ENCODE measurements at regions not wholly inside any gene's neighbourhood (a gene's known extent, or its start where the extent isn't known, plus 50 kb on each side); places are given as distances from the start of the nearest gene placed in this dataset.

DNA sequence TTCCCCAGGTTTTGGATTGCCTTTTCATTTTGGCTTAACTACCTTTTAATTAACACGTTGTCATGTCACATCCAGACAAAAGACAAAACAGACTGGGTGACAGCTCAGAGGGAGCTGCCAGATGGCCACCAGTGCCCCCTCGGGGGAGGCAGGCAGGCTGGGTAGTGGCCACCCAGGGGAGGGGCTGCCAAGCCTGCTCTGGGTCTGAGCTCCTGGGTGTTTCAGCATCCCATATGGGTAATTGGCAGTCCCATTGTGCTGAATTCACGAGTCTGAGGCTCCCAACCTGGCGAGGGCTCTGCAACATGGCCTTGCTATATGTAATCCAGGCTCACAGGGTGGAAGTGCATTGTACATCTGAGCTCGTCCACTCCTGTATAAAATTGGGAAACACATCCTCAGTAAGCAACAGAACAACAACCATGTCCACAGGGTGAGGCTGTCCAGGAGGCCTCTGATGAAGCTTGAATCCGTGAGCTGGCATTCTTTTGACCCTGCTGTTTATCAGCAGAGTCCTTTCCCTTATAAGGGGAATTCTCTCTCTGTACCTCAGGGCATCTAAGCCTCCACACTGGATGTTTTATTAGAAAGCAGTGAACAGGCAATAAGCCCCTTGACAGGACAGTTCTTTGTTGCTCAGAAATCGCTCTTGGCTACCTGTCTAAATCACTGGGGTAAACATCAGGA lies 111.7 kb upstream of the SLC22A23 start:
- H3K4me1 ChIP-seq (ENCODE audit: control insufficient read depth, insufficient read depth, low read length): no peaks in the 10 kb centered on the region

DNA sequence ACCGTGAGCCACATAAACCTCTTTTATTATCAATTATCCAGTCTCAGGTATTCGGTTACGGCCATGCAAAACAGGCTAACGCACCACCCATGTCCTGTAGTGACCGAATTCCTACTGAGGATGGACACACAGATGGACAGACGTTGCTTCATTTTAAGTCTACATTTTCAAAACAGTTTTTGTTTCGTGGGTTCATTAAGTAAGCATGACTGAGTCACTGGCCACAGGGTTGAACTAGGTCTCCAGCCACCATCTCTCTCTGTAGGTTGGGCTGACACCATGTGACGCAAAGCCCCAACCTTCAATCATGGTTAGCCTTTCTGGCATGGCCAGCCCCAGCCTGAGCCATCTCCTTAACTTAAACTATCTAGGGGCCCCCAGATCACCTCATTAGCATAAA lies 110.0 kb upstream of the SLC22A23 start:
- Histone ChIP-seq H3K9ac (ENCODE audit: low read length) (no peak overlapping the region), H3K4me1 (ENCODE audit: control insufficient read depth, insufficient read depth, low read length) (no peaks in the 10 kb centered on the region), H3K36me3 (ENCODE audit: control insufficient read depth, insufficient read depth, low read length, severe bottlenecking) (no peaks in the 10 kb centered on the region), H3K4me3 (ENCODE audit: low read length) (no peak overlapping the region), H3K27me3 (replicated peaks; ENCODE audit: control insufficient read depth, insufficient read depth, low read length) (peaks cover 3% of the 10 kb centered on the region), H3K9me3 (ENCODE audit: control insufficient read depth, low read length) (no peaks in the 10 kb centered on the region)
- peak; percentile 14 for DNase-seq (ENCODE audit: low read depth)

More for the DNA sequence above, 111.7 kb upstream of the SLC22A23 start:
- peak; percentile 38 for DNase-seq (ENCODE audit: low read depth)
- H3K36me3 ChIP-seq (ENCODE audit: control insufficient read depth, insufficient read depth, low read length, severe bottlenecking): no peaks in the 10 kb centered on the region
- no peak overlapping the region for H3K4me3 ChIP-seq (ENCODE audit: low read length)
- H3K27me3 ChIP-seq (replicated peaks; ENCODE audit: control insufficient read depth, insufficient read depth, low read length): peaks cover 3% of the 10 kb centered on the region
- H3K9ac ChIP-seq (ENCODE audit: low read length): no peak overlapping the region
- H3K9me3 ChIP-seq (ENCODE audit: control insufficient read depth, low read length): no peaks in the 10 kb centered on the region

DNA sequence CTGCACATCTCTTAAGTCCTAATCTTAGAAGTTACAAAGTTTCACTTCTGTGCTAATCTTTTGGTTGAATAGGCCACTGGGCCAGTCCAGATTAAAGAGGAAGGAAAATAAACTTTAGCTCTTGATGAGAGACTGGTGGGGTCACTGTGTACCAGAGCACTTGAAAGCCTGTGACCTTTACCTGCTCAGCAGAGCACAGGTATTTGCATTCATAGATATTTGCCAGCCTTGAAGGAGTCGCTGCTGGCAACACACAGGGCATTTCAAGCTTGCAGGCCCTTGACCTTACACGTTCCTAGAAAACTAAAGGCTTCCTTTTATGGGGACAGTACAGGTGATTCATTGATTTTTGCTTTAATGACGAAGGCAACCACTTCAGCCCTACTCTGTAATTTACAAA lies 108.4 kb upstream of the SLC22A23 start:
- no peaks in the 10 kb centered on the region for H3K9me3 ChIP-seq (ENCODE audit: control insufficient read depth, low read length)
- no peak overlapping the region for H3K9ac ChIP-seq (ENCODE audit: low read length)
- H3K4me1 ChIP-seq (ENCODE audit: control insufficient read depth, insufficient read depth, low read length): no peaks in the 10 kb centered on the region

DNA sequence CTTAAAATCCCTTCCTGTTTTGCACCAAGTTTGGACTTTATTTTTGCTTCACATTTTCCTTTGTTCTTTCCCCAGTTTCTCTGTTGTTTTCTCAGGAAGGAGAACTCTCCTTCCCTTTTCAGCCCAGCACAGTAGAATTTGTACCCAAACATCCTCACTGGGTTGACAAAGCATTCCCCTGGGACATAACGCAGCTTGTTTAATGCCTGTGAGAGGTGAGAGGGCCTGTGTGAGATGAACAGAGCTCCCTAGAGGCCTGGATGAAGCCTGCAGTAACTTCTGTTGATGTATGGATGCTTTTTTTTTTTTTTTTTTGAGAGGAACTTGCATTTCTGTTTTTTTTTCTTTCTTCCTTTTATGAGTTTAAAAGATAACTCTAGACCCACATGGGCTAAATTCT lies 104.9 kb upstream of the SLC22A23 start:
- peak; percentile 25 for DNase-seq (ENCODE audit: low read depth)
- Histone ChIP-seq H3K9ac (ENCODE audit: low read length) (no peak overlapping the region), H3K4me3 (ENCODE audit: low read length) (no peak overlapping the region), H3K9me3 (ENCODE audit: control insufficient read depth, low read length) (no peaks in the 10 kb centered on the region), H3K4me1 (ENCODE audit: control insufficient read depth, insufficient read depth, low read length) (no peaks in the 10 kb centered on the region), H3K27me3 (replicated peaks; ENCODE audit: control insufficient read depth, insufficient read depth, low read length) (no peaks in the 10 kb centered on the region), H3K36me3 (ENCODE audit: control insufficient read depth, insufficient read depth, low read length, severe bottlenecking) (no peaks in the 10 kb centered on the region)

More for the DNA sequence above, 108.4 kb upstream of the SLC22A23 start:
- no peak overlapping the region for H3K4me3 ChIP-seq (ENCODE audit: low read length)
- no peak for DNase-seq (ENCODE audit: low read depth)
- no peaks in the 10 kb centered on the region for H3K36me3 ChIP-seq (ENCODE audit: control insufficient read depth, insufficient read depth, low read length, severe bottlenecking)
- H3K27me3 ChIP-seq (replicated peaks; ENCODE audit: control insufficient read depth, insufficient read depth, low read length): no peaks in the 10 kb centered on the region

DNA sequence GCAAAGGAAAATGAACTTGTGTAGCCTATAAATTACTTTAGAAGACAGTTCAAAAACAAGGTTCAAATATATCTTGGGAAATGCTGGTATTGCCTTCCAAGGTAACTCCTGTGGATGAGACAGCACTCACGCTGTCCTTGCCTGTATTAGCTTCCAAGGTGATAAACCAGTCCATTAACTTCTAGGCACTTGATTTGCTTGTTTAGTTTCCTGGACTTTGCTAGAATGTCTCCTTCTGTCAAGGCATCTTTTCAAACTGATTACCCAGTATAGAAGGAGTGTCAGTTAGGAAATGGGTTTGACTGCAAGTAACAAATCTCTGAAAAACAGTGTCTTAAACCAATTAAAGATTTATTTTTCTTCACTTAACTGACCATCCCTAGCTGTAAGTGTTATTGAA lies 103.4 kb upstream of the SLC22A23 start:
- Histone ChIP-seq H3K9me3 (ENCODE audit: control insufficient read depth, low read length) (no peaks in the 10 kb centered on the region), H3K4me1 (ENCODE audit: control insufficient read depth, insufficient read depth, low read length) (no peaks in the 10 kb centered on the region), H3K4me3 (ENCODE audit: low read length) (no peak overlapping the region), H3K27me3 (replicated peaks; ENCODE audit: control insufficient read depth, insufficient read depth, low read length) (no peaks in the 10 kb centered on the region), H3K9ac (ENCODE audit: low read length) (no peak overlapping the region), H3K36me3 (ENCODE audit: control insufficient read depth, insufficient read depth, low read length, severe bottlenecking) (no peaks in the 10 kb centered on the region)
- no peak for DNase-seq (ENCODE audit: low read depth)

DNA sequence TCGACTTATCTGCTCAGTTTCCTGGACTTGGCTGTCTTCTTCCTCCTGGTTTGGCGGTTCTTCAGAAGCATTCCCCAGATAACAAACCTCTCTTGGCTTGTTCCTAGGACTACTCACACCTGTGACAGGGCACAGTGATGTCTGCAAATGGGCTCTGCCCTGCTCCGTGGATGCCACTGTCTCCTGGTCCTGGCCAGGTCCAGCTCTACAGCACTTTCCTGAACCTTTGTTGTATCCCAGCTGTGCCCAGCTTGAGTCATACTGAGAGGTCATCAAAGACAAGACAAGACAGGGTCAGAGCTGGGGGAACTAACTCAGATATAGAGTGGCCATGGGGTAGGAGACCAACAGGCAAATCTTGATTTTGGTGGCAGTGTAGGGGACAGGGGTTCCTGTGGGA lies 102.7 kb upstream of the SLC22A23 start:
- DNase-seq (ENCODE audit: low read depth): no peak
- Histone ChIP-seq H3K27me3 (replicated peaks; ENCODE audit: control insufficient read depth, insufficient read depth, low read length) (no peaks in the 10 kb centered on the region), H3K4me3 (ENCODE audit: low read length) (no peak overlapping the region), H3K4me1 (ENCODE audit: control insufficient read depth, insufficient read depth, low read length) (no peaks in the 10 kb centered on the region), H3K9ac (ENCODE audit: low read length) (no peak overlapping the region), H3K9me3 (ENCODE audit: control insufficient read depth, low read length) (no peaks in the 10 kb centered on the region), H3K36me3 (ENCODE audit: control insufficient read depth, insufficient read depth, low read length, severe bottlenecking) (no peaks in the 10 kb centered on the region)

DNA sequence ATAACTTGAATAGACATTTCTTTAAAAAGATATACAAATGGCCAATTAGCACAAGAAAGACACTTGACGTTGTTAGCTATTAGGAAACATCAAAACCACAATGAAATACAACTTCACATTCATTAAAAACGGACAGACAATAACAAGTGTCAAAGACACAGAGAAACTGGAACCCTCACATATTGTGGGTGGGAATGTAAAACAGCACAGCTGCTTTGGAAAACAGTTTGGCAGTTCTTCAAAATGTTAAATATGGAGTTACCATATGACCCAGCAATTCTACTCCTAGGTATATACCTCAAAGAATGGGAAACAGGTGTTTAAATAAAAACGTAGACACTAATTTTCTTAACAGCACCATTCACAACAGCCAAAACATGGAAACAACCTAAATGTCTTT lies 100.5 kb upstream of the SLC22A23 start:
- no peaks in the 10 kb centered on the region for H3K36me3 ChIP-seq (ENCODE audit: control insufficient read depth, insufficient read depth, low read length, severe bottlenecking)
- DNase-seq (ENCODE audit: low read depth): no peak
- no peaks in the 10 kb centered on the region for H3K27me3 ChIP-seq (replicated peaks; ENCODE audit: control insufficient read depth, insufficient read depth, low read length)
- H3K4me1 ChIP-seq (ENCODE audit: control insufficient read depth, insufficient read depth, low read length): no peaks in the 10 kb centered on the region
- H3K9ac ChIP-seq (ENCODE audit: low read length): no peak overlapping the region
- peaks cover 7% of the 10 kb centered on the region for H3K9me3 ChIP-seq (ENCODE audit: control insufficient read depth, low read length)
- H3K4me3 ChIP-seq (ENCODE audit: low read length): no peak overlapping the region

DNA sequence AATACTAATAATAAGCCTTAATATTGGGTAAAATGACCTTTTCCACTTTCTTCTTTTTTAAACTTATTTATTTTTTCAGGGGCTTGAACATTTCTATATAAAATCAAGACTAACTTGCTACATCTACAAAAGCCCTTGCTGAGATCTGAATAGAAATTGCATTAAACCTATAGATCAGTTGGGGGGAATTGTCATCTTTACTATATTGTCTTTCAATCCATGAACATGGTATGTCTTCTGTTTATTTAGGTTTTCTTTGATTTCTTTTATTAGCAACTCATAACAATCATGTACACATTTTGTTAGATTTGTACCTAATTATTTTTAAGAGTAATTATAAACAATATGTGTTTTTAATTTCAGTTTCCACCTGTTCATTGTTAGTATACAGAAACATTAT lies 96.4 kb upstream of the SLC22A23 start:
- H3K27me3 ChIP-seq (replicated peaks; ENCODE audit: control insufficient read depth, insufficient read depth, low read length): no peaks in the 10 kb centered on the region
- DNase-seq (ENCODE audit: low read depth): no peak
- no peak overlapping the region for H3K4me3 ChIP-seq (ENCODE audit: low read length)
- H3K36me3 ChIP-seq (ENCODE audit: control insufficient read depth, insufficient read depth, low read length, severe bottlenecking): no peaks in the 10 kb centered on the region
- peaks cover 11% of the 10 kb centered on the region for H3K9me3 ChIP-seq (ENCODE audit: control insufficient read depth, low read length)
- H3K9ac ChIP-seq (ENCODE audit: low read length): no peak overlapping the region
- no peaks in the 10 kb centered on the region for H3K4me1 ChIP-seq (ENCODE audit: control insufficient read depth, insufficient read depth, low read length)

DNA sequence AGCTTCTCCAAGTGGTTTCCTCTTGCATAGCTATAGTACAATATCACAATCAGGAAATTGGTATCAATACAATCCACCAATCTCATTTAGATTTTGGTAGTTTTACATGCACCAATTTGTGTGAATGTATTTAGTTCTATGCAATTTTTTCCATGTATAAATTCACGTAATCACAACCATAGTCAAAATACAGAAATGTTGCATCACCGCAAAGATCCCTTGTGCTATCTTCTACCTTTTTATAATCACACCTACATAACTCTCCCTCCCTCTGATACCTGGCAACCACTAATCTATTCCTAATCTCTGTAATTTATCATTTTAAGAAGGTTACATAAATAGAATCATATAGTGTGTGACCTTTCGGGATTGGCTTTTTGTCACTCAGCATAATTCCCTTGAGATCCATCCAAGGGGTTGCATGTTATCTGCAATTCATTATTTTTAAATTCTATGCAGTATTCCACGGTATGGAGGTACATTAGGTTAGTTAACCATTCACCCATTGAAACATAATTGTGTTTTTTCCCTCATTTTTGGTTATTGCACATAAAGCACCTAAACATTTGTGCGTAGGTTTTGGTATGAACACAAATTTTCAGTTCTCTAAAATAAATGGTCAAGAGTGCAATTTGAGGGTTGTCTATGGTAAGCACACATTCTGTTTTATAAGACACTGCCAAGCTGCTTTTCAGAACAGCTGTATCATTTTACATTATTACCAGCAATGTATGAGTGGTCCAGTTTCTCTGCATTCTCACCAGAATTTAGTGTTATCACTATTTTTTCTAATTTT lies 95.1 kb upstream of the SLC22A23 start:
- Histone ChIP-seq H3K9ac (ENCODE audit: low read length) (no peak overlapping the region), H3K4me3 (ENCODE audit: low read length) (no peak overlapping the region), H3K4me1 (ENCODE audit: control insufficient read depth, insufficient read depth, low read length) (no peaks in the 10 kb centered on the region), H3K27me3 (replicated peaks; ENCODE audit: control insufficient read depth, insufficient read depth, low read length) (no peaks in the 10 kb centered on the region), H3K9me3 (ENCODE audit: control insufficient read depth, low read length) (peaks cover 11% of the 10 kb centered on the region), H3K36me3 (ENCODE audit: control insufficient read depth, insufficient read depth, low read length, severe bottlenecking) (no peaks in the 10 kb centered on the region)
- DNase-seq (ENCODE audit: low read depth): no peak

DNA sequence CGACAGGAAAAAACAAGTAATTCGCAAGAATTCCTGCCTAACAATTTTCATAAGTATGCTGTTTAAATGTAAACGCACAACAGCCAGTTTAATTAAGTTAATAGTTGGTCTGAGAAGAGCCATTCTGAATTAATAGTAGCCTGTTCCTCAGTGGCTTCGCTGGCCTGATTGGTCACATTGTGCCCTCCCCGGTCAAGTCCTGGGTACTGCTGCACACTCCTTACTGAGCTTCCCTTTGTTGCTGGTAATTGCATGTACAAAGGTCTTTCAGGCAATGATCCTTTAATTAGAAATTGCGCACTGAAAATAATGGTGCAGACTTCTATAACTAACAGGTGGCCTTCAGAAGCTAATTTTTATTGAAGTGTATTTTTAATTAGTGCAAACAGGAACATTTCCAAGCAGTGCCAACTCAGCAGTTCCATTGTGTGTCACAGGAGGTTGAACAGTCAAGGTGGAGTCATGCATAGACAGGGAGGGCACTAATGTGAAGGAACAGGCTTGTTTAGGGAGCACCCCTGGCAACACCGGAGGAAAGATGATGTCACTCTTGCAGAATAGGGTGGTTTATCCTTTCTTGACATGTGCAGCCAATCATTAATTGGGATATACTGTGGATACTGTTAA lies 92.6 kb upstream of the SLC22A23 start:
- Histone ChIP-seq H3K4me3 (ENCODE audit: low read length) (no peak overlapping the region), H3K4me1 (ENCODE audit: control insufficient read depth, insufficient read depth, low read length) (no peaks in the 10 kb centered on the region), H3K27me3 (replicated peaks; ENCODE audit: control insufficient read depth, insufficient read depth, low read length) (no peaks in the 10 kb centered on the region), H3K36me3 (ENCODE audit: control insufficient read depth, insufficient read depth, low read length, severe bottlenecking) (no peaks in the 10 kb centered on the region), H3K9me3 (ENCODE audit: control insufficient read depth, low read length) (peaks cover 11% of the 10 kb centered on the region), H3K9ac (ENCODE audit: low read length) (no peak overlapping the region)
- DNase-seq (ENCODE audit: low read depth): no peak

DNA sequence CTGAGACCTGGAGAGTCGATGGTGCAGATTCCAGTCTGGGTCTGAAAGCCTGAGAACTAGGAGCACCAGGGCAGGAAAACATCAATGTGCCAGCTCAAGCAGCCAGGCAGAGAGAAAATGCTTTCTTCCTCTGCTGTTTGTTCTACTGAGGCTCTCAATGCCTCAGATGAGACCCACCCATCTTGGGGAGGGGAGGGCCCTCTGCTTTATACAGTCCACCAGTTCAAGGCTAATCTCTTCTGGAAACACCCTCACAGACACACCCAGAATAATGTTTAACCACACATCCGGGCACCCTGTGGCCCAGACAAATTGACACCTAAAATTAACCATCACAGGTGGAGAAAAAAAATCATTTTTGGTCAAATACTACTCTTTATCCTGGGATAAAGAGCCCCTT lies 89.3 kb upstream of the SLC22A23 start:
- no peak overlapping the region for H3K9ac ChIP-seq (ENCODE audit: low read length)
- no peak overlapping the region for H3K4me3 ChIP-seq (ENCODE audit: low read length)
- peaks cover 5% of the 10 kb centered on the region for H3K9me3 ChIP-seq (ENCODE audit: control insufficient read depth, low read length)
- H3K36me3 ChIP-seq (ENCODE audit: control insufficient read depth, insufficient read depth, low read length, severe bottlenecking): no peaks in the 10 kb centered on the region
- no peaks in the 10 kb centered on the region for H3K4me1 ChIP-seq (ENCODE audit: control insufficient read depth, insufficient read depth, low read length)
- H3K27me3 ChIP-seq (replicated peaks; ENCODE audit: control insufficient read depth, insufficient read depth, low read length): no peaks in the 10 kb centered on the region
- no peak for DNase-seq (ENCODE audit: low read depth)
